ENCODE measurements at regions not wholly inside any gene's neighbourhood (a gene's known extent, or its start where the extent isn't known, plus 50 kb on each side); places are given as distances from the start of the nearest gene placed in this dataset.

DNA sequence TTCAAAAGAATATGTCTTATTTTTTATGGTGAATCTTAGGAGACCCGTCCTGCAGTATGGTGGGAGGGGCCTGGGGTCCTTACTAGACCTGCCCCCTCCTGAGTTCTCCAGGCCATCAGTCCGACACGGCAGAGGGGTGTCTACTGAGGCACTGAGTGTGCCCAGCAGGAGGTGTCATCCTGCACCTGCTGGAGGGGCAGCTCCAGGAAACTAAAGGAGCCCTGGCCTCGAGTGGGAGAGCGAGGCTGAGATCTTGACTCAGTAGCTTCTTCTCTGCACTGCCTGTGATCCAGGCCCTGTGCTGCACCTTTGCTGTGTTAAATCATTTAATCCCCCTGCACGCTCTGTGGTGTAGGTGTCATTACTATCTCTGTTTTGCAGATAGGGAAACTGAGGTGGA, 587.7 kb downstream of the PTPRU start:
- DNase-seq = no peak
- TF ChIP-seq, protein P1, sequence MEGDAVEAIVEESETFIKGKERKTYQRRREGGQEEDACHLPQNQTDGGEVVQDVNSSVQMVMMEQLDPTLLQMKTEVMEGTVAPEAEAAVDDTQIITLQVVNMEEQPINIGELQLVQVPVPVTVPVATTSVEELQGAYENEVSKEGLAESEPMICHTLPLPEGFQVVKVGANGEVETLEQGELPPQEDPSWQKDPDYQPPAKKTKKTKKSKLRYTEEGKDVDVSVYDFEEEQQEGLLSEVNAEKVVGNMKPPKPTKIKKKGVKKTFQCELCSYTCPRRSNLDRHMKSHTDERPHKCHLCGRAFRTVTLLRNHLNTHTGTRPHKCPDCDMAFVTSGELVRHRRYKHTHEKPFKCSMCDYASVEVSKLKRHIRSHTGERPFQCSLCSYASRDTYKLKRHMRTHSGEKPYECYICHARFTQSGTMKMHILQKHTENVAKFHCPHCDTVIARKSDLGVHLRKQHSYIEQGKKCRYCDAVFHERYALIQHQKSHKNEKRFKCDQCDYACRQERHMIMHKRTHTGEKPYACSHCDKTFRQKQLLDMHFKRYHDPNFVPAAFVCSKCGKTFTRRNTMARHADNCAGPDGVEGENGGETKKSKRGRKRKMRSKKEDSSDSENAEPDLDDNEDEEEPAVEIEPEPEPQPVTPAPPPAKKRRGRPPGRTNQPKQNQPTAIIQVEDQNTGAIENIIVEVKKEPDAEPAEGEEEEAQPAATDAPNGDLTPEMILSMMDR (IDR thresholded peaks at IDR 0.05; ENCODE audit: insufficient read depth in 1 of 2, low read depth in 1 of 2, low read length in 1 of 2, severe bottlenecking in 1 of 2, unreplicated experiment in 1 of 2) = no peak
- Histone ChIP-seq H3K4me3 (ENCODE audit: low read depth, low read length) (no peak overlapping the region), H3K4me1 (no peaks in the 10 kb centered on the region), H3K9me3 (no peaks in the 10 kb centered on the region), H3K27me3 (replicated peaks; ENCODE audit: control insufficient read depth, insufficient read depth, low read length) (no peaks in the 10 kb centered on the region), H3K36me3 (ENCODE audit: control insufficient read depth, insufficient read depth, low read length) (no peaks in the 10 kb centered on the region)
- CTCF ChIA-PET = no interaction called here
- Mint-ChIP-seq H3K36me3 (ENCODE audit: insufficient read depth, unreplicated experiment) (no peaks in the 10 kb centered on the region), H3K27me3 (ENCODE audit: insufficient read depth, unreplicated experiment) (no peaks in the 10 kb centered on the region), H3K27ac (ENCODE audit: unreplicated experiment) (no peak overlapping the region), H3K4me1 (ENCODE audit: low read depth, unreplicated experiment) (no peaks in the 10 kb centered on the region), H3K4me3 (ENCODE audit: unreplicated experiment) (no peak overlapping the region), H3K9me3 (ENCODE audit: unreplicated experiment) (no peaks in the 10 kb centered on the region)
- POLR2A ChIA-PET = no interaction called here
- intact Hi-C loops (cut with micrococcal nuclease; ENCODE audit: unreplicated experiment) = no loop called here
- no TSS peak for BruUV-seq (replicated peaks)

DNA sequence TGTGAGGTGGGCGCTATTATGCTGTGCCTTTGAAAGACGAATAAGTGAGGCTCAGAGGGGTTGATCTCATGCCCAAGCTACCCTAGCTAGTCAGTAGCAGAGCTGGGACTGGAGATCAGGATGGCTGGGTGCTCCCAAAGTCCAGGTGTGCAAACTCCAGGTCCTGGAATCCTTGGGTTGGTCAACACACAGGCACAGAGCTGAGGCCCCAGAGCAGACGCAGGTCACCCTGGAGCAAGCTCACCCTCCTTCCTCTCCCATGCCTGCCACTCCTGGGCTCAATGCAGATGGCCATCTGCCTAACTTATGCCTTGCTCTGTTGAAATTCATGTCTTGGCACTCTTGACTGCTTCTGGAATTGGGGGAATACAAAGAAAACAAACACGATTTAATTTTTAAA, 587.2 kb downstream of the PTPRU start:
- Mint-ChIP-seq H3K9me3 (ENCODE audit: unreplicated experiment) (no peaks in the 10 kb centered on the region), H3K4me3 (ENCODE audit: unreplicated experiment) (no peak overlapping the region), H3K36me3 (ENCODE audit: insufficient read depth, unreplicated experiment) (no peaks in the 10 kb centered on the region), H3K27me3 (ENCODE audit: insufficient read depth, unreplicated experiment) (no peaks in the 10 kb centered on the region), H3K4me1 (ENCODE audit: low read depth, unreplicated experiment) (no peaks in the 10 kb centered on the region), H3K27ac (ENCODE audit: unreplicated experiment) (no peak overlapping the region)
- Histone ChIP-seq H3K36me3 (ENCODE audit: control insufficient read depth, insufficient read depth, low read length) (no peaks in the 10 kb centered on the region), H3K9me3 (no peaks in the 10 kb centered on the region), H3K4me1 (no peaks in the 10 kb centered on the region), H3K4me3 (ENCODE audit: low read depth, low read length) (no peak overlapping the region), H3K27me3 (replicated peaks; ENCODE audit: control insufficient read depth, insufficient read depth, low read length) (no peaks in the 10 kb centered on the region)
- ChIA-PET POLR2A (no interaction called here), CTCF (no interaction called here)
- BruUV-seq (replicated peaks) = no TSS peak
- intact Hi-C loops (cut with micrococcal nuclease; ENCODE audit: unreplicated experiment) = no loop called here
- TF ChIP-seq, protein P1 (IDR thresholded peaks at IDR 0.05; ENCODE audit: insufficient read depth in 1 of 2, low read depth in 1 of 2, low read length in 1 of 2, severe bottlenecking in 1 of 2, unreplicated experiment in 1 of 2) = no peak
- DNase-seq = no peak

- Histone ChIP-seq H3K4me1 (no peaks in the 10 kb centered on the region), H3K4me3 (ENCODE audit: low read depth, low read length) (no peak overlapping the region), H3K36me3 (ENCODE audit: control insufficient read depth, insufficient read depth, low read length) (no peaks in the 10 kb centered on the region), H3K9me3 (no peaks in the 10 kb centered on the region), H3K27me3 (replicated peaks; ENCODE audit: control insufficient read depth, insufficient read depth, low read length) (no peaks in the 10 kb centered on the region)
- no TSS peak for BruUV-seq (replicated peaks)
- Mint-ChIP-seq H3K27ac (ENCODE audit: unreplicated experiment) (no peak overlapping the region), H3K9me3 (ENCODE audit: unreplicated experiment) (no peaks in the 10 kb centered on the region), H3K4me1 (ENCODE audit: low read depth, unreplicated experiment) (no peaks in the 10 kb centered on the region), H3K27me3 (ENCODE audit: insufficient read depth, unreplicated experiment) (no peaks in the 10 kb centered on the region), H3K36me3 (ENCODE audit: insufficient read depth, unreplicated experiment) (no peaks in the 10 kb centered on the region), H3K4me3 (ENCODE audit: unreplicated experiment) (no peak overlapping the region)
- TF ChIP-seq, protein P1 (IDR thresholded peaks at IDR 0.05; ENCODE audit: insufficient read depth in 1 of 2, low read depth in 1 of 2, low read length in 1 of 2, severe bottlenecking in 1 of 2, unreplicated experiment in 1 of 2) = no peak
- ChIA-PET POLR2A (no interaction called here), CTCF (no interaction called here)
- no peak for DNase-seq
- intact Hi-C loops (cut with micrococcal nuclease; ENCODE audit: unreplicated experiment) = no loop called here
These were observed 585.3 kb downstream of the PTPRU start for GRCh38 chr1:29821605-29822004.
